WERI-Rb-1 (cell line): ENCODE measurements at regions not wholly inside any gene's neighbourhood (a gene's known extent, or its start where the extent isn't known, plus 50 kb on each side); places are given as distances from the start of the nearest gene placed in this dataset.

Source experiments
- DNase-seq: peaks from one replicate; pipeline ENCODE4 v3.0.0-alpha.2; 2020
- H3K27ac ChIP-seq: fragments of 250-450 bp; sonication (Bioruptor Pico); 2 replicates; pipeline ENCODE4 v1.5.1; 2020; ENCODE audit warnings: mild to moderate bottlenecking, moderate library complexity
- H3K27me3 ChIP-seq: fragments of 250-450 bp; sonication (Bioruptor Pico); 2 replicates; pipeline ENCODE4 v1.5.1; 2021; ENCODE audit warnings: mild to moderate bottlenecking, low read depth, moderate library complexity; ENCODE audit not compliant: insufficient read depth, severe bottlenecking
- H3K36me3 ChIP-seq: fragments of 250-450 bp; sonication (Bioruptor Pico); 2 replicates; pipeline ENCODE4 v1.5.1; 2020; ENCODE audit warnings: mild to moderate bottlenecking, moderate library complexity
- H3K4me3 ChIP-seq: 2 replicates; pipeline ENCODE4 v1.5.1; 2011; ENCODE audit warnings: low read depth, mild to moderate bottlenecking, control low read depth, low read length
- H3K9me3 ChIP-seq: fragments of 250-450 bp; sonication (Bioruptor Pico); 2 replicates; pipeline ENCODE4 v1.5.1; 2021; ENCODE audit warnings: mild to moderate bottlenecking, moderate library complexity; ENCODE audit not compliant: severe bottlenecking
- TF ChIP-seq, protein P1 (sequence below): IDR thresholded peaks from 2 replicates; pipeline ENCODE4 v1.5.1; 2011; ENCODE audit warnings: low read depth, mild to moderate bottlenecking, control low read depth, inconsistent platforms, low read length

DNA sequence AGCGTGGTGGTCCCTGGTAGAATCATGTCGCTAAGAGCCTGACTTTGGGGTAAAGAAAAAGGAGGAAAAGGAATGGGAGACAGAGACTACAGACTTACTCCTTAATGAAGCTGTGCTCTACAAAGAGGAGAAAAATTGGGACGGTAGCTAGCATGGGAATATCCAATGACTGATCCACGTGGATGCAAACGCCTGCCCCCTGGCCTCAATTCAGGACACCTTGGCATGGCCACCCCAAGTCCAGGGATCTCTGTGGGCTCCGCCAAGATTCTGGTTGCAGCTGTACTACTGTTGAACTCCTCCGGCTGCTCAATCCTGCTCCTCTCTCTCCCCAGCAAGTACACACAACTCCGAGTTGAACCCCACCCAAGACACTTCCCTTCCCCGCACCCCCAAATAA is 70.5 kb upstream of the DIO3 start:
- H3K27me3 ChIP-seq: peaks cover 2% of the 10 kb centered on the region
- DNase-seq: no peak
- H3K9me3 ChIP-seq: no peaks in the 10 kb centered on the region
- TF ChIP-seq, protein P1, sequence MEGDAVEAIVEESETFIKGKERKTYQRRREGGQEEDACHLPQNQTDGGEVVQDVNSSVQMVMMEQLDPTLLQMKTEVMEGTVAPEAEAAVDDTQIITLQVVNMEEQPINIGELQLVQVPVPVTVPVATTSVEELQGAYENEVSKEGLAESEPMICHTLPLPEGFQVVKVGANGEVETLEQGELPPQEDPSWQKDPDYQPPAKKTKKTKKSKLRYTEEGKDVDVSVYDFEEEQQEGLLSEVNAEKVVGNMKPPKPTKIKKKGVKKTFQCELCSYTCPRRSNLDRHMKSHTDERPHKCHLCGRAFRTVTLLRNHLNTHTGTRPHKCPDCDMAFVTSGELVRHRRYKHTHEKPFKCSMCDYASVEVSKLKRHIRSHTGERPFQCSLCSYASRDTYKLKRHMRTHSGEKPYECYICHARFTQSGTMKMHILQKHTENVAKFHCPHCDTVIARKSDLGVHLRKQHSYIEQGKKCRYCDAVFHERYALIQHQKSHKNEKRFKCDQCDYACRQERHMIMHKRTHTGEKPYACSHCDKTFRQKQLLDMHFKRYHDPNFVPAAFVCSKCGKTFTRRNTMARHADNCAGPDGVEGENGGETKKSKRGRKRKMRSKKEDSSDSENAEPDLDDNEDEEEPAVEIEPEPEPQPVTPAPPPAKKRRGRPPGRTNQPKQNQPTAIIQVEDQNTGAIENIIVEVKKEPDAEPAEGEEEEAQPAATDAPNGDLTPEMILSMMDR: no peak
- H3K4me3 ChIP-seq: no peak overlapping the region
- no peaks in the 10 kb centered on the region for H3K36me3 ChIP-seq
- H3K27ac ChIP-seq: no peak overlapping the region

DNA sequence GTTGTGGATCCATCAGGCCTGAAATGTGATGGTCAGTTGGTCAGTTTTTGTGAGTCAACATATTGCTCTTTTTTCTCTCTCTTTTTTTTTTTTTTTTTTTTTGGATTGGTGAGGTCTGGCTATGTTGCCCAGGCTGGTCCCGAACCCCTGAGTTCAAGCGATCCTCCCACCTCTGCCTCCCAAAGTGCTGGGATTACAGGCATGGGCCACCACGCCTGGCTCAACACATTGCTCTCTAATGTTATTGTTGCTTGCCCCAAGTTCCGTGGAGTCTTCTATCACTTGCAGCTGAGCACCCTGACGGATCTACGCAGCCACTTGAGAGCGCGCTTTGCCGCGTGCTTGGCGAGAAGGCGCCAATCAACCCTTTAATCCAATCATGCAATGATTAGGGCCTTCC is 69.5 kb upstream of the DIO3 start:
- Histone ChIP-seq H3K27ac (no peak overlapping the region), H3K36me3 (no peaks in the 10 kb centered on the region), H3K9me3 (no peaks in the 10 kb centered on the region), H3K27me3 (peaks cover 2% of the 10 kb centered on the region), H3K4me3 (no peak overlapping the region)
- TF ChIP-seq, protein P1: no peak
- DNase-seq: peak; percentile 49

DNA sequence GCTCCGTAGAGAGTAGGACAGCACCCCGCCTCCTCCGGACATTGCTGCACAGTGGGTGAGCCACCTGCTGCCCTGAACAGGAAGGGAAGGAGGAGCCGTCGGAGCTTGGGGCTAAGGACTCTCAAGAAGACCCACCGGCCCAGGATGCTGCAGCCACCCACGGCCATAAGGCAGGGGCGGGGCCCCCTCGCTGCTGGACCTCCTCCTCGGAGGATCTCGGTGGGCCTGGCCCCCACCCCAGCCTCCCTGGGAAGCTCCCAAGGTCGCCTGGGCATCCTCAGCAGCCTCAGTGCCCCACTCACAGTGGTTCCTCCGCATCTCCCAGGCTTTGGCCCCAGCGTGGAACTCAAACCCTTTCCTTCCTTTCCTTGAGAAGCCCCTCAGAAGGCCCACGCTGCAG is 68.6 kb upstream of the DIO3 start:
- H3K27me3 ChIP-seq: peaks cover 2% of the 10 kb centered on the region
- TF ChIP-seq, protein P1: no peak
- no peaks in the 10 kb centered on the region for H3K36me3 ChIP-seq
- no peak overlapping the region for H3K27ac ChIP-seq
- no peaks in the 10 kb centered on the region for H3K9me3 ChIP-seq
- DNase-seq: peak; percentile 5
- no peak overlapping the region for H3K4me3 ChIP-seq

DNA sequence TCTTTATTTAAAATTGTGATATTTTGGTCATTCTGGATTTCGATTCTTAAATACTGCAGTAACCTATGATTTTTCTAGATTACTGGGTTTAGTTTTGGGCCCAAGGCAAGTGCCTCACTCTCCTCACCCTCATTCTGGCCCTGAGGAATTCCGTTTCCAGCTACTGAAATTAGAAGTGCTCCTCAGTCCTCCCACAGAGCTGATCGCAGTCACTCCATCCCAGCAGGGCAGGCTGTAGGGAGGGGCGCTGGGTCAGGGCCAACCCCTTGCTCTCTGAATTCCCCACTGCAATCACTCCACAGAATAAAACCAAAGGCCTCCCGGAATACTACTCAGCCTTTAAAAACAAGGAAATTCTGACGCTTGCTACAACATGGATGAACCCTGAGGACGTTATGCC is 66.5 kb upstream of the DIO3 start:
- peaks cover 2% of the 10 kb centered on the region for H3K27me3 ChIP-seq
- TF ChIP-seq, protein P1: no peak
- no peak overlapping the region for H3K4me3 ChIP-seq
- H3K27ac ChIP-seq: no peak overlapping the region
- H3K36me3 ChIP-seq: no peaks in the 10 kb centered on the region
- no peaks in the 10 kb centered on the region for H3K9me3 ChIP-seq
- peak; percentile 2 for DNase-seq

DNA sequence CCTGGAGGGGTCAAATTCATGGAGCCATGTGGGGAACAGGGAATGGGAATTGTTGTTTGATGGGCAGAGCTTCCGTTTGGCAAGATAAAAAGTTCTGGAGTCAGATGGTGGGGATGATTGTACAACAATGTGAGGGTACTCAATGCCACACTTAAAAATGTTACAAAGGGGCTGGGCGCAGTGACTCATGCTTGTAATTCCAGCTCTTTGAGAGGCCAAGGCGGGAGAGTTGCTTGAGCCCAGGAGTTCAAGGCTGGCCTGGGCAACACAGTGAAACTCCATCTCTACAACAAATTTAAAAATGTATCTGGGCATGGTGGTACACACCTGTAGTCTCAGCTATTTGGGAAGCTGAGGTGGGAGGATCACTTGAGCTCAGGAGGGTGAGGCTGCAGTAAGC is 66.0 kb upstream of the DIO3 start:
- TF ChIP-seq, protein P1: no peak
- Histone ChIP-seq H3K4me3 (no peak overlapping the region), H3K27ac (no peak overlapping the region), H3K27me3 (peaks cover 2% of the 10 kb centered on the region), H3K9me3 (no peaks in the 10 kb centered on the region), H3K36me3 (no peaks in the 10 kb centered on the region)
- no peak for DNase-seq

DNA sequence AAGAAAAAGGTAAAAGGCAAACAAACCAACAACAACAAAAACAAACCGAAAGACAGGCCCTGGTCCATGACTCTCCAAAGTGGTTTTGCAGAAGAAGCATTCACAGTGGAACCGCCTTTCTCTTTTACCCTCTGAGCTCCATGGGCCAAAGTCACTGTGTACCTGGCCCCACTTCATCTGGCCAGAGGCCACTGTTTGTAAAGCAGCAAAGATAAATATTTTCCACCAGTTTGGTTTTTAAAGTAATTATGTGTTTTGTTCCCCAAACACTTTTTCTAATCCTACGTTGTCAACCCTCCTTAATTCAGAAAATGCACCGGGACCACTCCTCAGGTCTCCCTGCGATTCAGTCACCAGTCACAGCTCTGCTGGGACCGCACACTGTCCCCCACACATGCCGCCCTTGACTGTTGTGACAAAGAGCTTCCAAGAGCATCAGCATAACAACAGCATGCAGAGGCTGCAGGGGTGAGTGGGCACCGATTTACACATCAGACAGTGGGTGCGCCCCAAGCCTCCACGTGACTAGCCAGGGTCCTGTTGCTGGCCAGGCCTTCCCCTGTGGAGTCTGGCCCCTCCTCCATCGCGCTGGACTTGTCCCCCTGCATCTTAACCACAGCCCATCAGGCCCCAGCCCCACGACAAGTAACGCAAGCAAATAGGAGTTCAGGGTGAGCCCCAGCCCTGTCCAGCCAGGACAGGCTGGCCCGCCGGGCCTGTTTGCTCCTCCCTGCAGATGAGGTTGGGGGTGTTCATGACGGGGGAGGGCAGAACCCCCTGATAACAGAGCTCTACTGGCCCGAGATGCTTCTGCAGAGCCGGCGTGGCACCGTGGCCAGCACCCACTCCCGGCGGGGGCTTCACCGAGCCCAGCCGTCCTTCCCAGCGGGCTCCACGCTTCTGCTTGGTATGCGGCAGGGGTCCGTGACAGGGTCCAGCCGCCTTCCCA is 65.2 kb upstream of the DIO3 start:
- peak; percentile 1 for DNase-seq
- Histone ChIP-seq H3K27ac (no peak overlapping the region), H3K4me3 (no peak overlapping the region), H3K27me3 (peaks cover 2% of the 10 kb centered on the region), H3K9me3 (no peaks in the 10 kb centered on the region), H3K36me3 (no peaks in the 10 kb centered on the region)
- TF ChIP-seq, protein P1: no peak
